IMR-90 (cell line): ENCODE measurements at regions not wholly inside any gene's neighbourhood (a gene's known extent, or its start where the extent isn't known, plus 50 kb on each side); places are given as distances from the start of the nearest gene placed in this dataset.

Experiments used
- ATAC-seq: fragments of 200-7000 bp; cut with Tn5 transposase; 2 replicates; pipeline ENCODE4 v1.9.1; 2020; ENCODE audit warnings: low read depth, mild to moderate bottlenecking, moderate library complexity
- BruUV-seq: library from RNA; stranded (reverse); fragments of 400-500 nt; replicated peaks from 2 replicates; lab custom pipeline; 2021; lab: Mats Ljungman, UMichigan
- CTCF ChIA-PET: fragments of 300-600 bp; formaldehyde crosslinking; extraction: SDS; loops from one replicate; lab custom pipeline; 2021; ENCODE audit warnings: antibody characterized with exemption; lab: Yijun Ruan, JAX
- POLR2A ChIA-PET: fragments of 300-600 bp; sonication (Branson Sonifier 250); formaldehyde crosslinking; loops from one replicate; lab custom pipeline; 2022; ENCODE audit warnings: antibody characterized with exemption; ENCODE audit not compliant: unreplicated experiment; lab: Charles Lee
- DNase-seq: peaks from one replicate; pipeline ENCODE4 v3.0.0; 2013
- H2AFZ ChIP-seq: replicated peaks from 2 replicates; pipeline ENCODE3; 2013; ENCODE audit warnings: low read length, mild to moderate bottlenecking; ENCODE audit not compliant: poor library complexity
- H2AK5ac ChIP-seq: 2 replicates; pipeline ENCODE4 v1.6.1; 2013; ENCODE audit warnings: low read depth, low read length, inconsistent platforms
- H2AK9ac ChIP-seq: replicated peaks from 2 replicates; pipeline ENCODE3; 2013; ENCODE audit warnings: mild to moderate bottlenecking, low read depth, low read length, moderate library complexity; ENCODE audit not compliant: poor library complexity
- H2BK120ac ChIP-seq: 2 replicates; pipeline ENCODE4 v1.6.1; 2013; ENCODE audit warnings: low read depth, low read length, inconsistent platforms
- H2BK15ac ChIP-seq: 3 replicates; pipeline ENCODE4 v1.6.1; 2013; ENCODE audit warnings: low read depth, low read length, inconsistent platforms
- H2BK20ac ChIP-seq: 2 replicates; pipeline ENCODE4 v1.6.1; 2013; ENCODE audit warnings: low read depth, mild to moderate bottlenecking, inconsistent platforms, low read length, moderate library complexity
- H2BK5ac ChIP-seq: 2 replicates; pipeline ENCODE4 v1.6.1; 2013; ENCODE audit warnings: mild to moderate bottlenecking, low read depth, low read length, inconsistent platforms; ENCODE audit not compliant: poor library complexity, severe bottlenecking
- H3K14ac ChIP-seq: replicated peaks from 2 replicates; pipeline ENCODE4 v1.6.1; 2013; ENCODE audit warnings: low read depth, low read length, inconsistent platforms
- H3K18ac ChIP-seq: 2 replicates; pipeline ENCODE4 v1.6.1; 2013; ENCODE audit warnings: low read depth, low read length, control low read depth
- H3K23ac ChIP-seq: 2 replicates; pipeline ENCODE4 v1.6.1; 2013; ENCODE audit warnings: low read depth, low read length, inconsistent platforms
- H3K27ac ChIP-seq: 2 replicates; pipeline ENCODE4 v1.5.1; 2013; ENCODE audit warnings: mild to moderate bottlenecking, control low read depth, low read length; ENCODE audit not compliant: insufficient read depth
- H3K27me3 ChIP-seq: 2 replicates; pipeline ENCODE4 v1.6.1; 2013; ENCODE audit warnings: low read length; ENCODE audit not compliant: control insufficient read depth, insufficient read depth
- H3K36me3 ChIP-seq: 2 replicates; pipeline ENCODE4 v1.6.1; 2013; ENCODE audit warnings: low read length, mixed read lengths; ENCODE audit not compliant: control insufficient read depth, insufficient read depth
- H3K4ac ChIP-seq: 2 replicates; pipeline ENCODE4 v1.6.1; 2013; ENCODE audit warnings: low read depth, low read length, inconsistent platforms
- H3K4me1 ChIP-seq: 2 replicates; pipeline ENCODE4 v1.6.1; 2013; ENCODE audit warnings: low read length, mixed read lengths; ENCODE audit not compliant: control insufficient read depth, insufficient read depth
- H3K4me2 ChIP-seq: 2 replicates; pipeline ENCODE4 v1.6.1; 2013; ENCODE audit warnings: low read depth, mild to moderate bottlenecking, control low read depth, low read length, moderate library complexity
- H3K4me3 ChIP-seq: 2 replicates; pipeline ENCODE4 v1.5.1; 2013; ENCODE audit warnings: low read depth, mild to moderate bottlenecking, control low read depth, low read length, moderate library complexity; ENCODE audit not compliant: insufficient read depth
- H3K56ac ChIP-seq: 2 replicates; pipeline ENCODE4 v1.6.1; 2013; ENCODE audit warnings: low read length, inconsistent platforms; ENCODE audit not compliant: insufficient read depth; ENCODE audit errors: extremely low read depth
- H3K79me1 ChIP-seq, 2 experiments: 2 replicates each; pipeline ENCODE4 v1.6.1; 2013; ENCODE audit warnings: low read length in 2 of 2, inconsistent platforms in 1 of 2, low read depth in 1 of 2
- H3K9ac ChIP-seq: 2 replicates; pipeline ENCODE4 v1.6.1; 2013; ENCODE audit warnings: low read depth, low read length, control low read depth
- H3K9me1 ChIP-seq: 2 replicates; pipeline ENCODE4 v1.6.1; 2013; ENCODE audit warnings: low read length, inconsistent platforms; ENCODE audit not compliant: insufficient read depth
- H3K9me3 ChIP-seq: 2 replicates; pipeline ENCODE4 v1.6.1; 2013; ENCODE audit warnings: low read length; ENCODE audit not compliant: control insufficient read depth, insufficient read depth
- H4K20me1 ChIP-seq: 2 replicates; pipeline ENCODE4 v1.6.1; 2013; ENCODE audit warnings: low read length, inconsistent platforms; ENCODE audit not compliant: insufficient read depth
- H4K5ac ChIP-seq: 2 replicates; pipeline ENCODE4 v1.6.1; 2013; ENCODE audit warnings: mild to moderate bottlenecking, low read depth, low read length, control low read depth
- H4K8ac ChIP-seq, 2 experiments: 2 replicates each; pipeline ENCODE4 v1.6.1; 2013; ENCODE audit warnings: low read depth in 2 of 2, low read length in 2 of 2, control low read depth in 1 of 2, inconsistent platforms in 1 of 2
- H4K91ac ChIP-seq: 2 replicates; pipeline ENCODE4 v1.6.1; 2013; ENCODE audit warnings: low read depth, low read length, inconsistent platforms; ENCODE audit not compliant: insufficient read depth
- BHLHE40 ChIP-seq: fragments of 150-350 bp; IDR thresholded peaks from 2 replicates; pipeline ENCODE4 v1.6.1; 2016; ENCODE audit warnings: mild to moderate bottlenecking, low read depth, low read length
- CEBPB ChIP-seq: IDR thresholded peaks from 2 replicates; pipeline ENCODE4 v1.6.1; 2012; ENCODE audit warnings: low read depth, low read length, improper control_type of control experiment
- CHD1 ChIP-seq: IDR thresholded peaks from 2 replicates; pipeline ENCODE4 v1.6.1; 2012; ENCODE audit warnings: low read depth, low read length, improper control_type of control experiment
- FOS ChIP-seq: fragments of 150-350 bp; IDR thresholded peaks from 2 replicates; pipeline ENCODE4 v1.6.1; 2016; ENCODE audit warnings: low read depth, low read length
- MAFK ChIP-seq: IDR thresholded peaks from 2 replicates; pipeline ENCODE4 v1.6.1; 2012; ENCODE audit warnings: low read depth, low read length, improper control_type of control experiment
- MAZ ChIP-seq: IDR thresholded peaks from 2 replicates; pipeline ENCODE4 v1.6.1; 2012; ENCODE audit warnings: low read depth, mild to moderate bottlenecking, low read length, improper control_type of control experiment, moderate library complexity, borderline replicate concordance
- MXI1 ChIP-seq: IDR thresholded peaks from 2 replicates; pipeline ENCODE4 v1.6.1; 2012; ENCODE audit warnings: low read depth, mild to moderate bottlenecking, low read length, moderate library complexity, borderline replicate concordance
- NFE2L2 ChIP-seq: fragments of 150-350 bp; IDR thresholded peaks from 2 replicates; pipeline ENCODE4 v1.6.1; 2016; ENCODE audit warnings: low read depth, mild to moderate bottlenecking, low read length
- POLR2A ChIP-seq: IDR thresholded peaks from 2 replicates; pipeline ENCODE4 v1.6.1; 2012; ENCODE audit warnings: mild to moderate bottlenecking, low read depth, low read length
- RAD21 ChIP-seq: IDR thresholded peaks from 2 replicates; pipeline ENCODE4 v1.6.1; 2012; ENCODE audit warnings: low read length, improper control_type of control experiment
- RCOR1 ChIP-seq: IDR thresholded peaks from 2 replicates; pipeline ENCODE4 v1.6.1; 2012; ENCODE audit warnings: mild to moderate bottlenecking, low read length, improper control_type of control experiment; ENCODE audit not compliant: insufficient replicate concordance
- RFX5 ChIP-seq: IDR thresholded peaks from 2 replicates; pipeline ENCODE4 v1.8.0; 2012; ENCODE audit warnings: low read depth, mild to moderate bottlenecking, low read length, moderate library complexity
- SMC3 ChIP-seq: fragments of 150-350 bp; IDR thresholded peaks from 2 replicates; pipeline ENCODE4 v1.6.1; 2016; ENCODE audit warnings: low read depth, mild to moderate bottlenecking, antibody characterized with exemption, low read length, moderate library complexity
- WGBS, 2 experiments: methylation state at CpG; one replicate each; pipeline versions ENCODE4 v1.1.5 to v1.1.7; 2013; ENCODE audit warnings: missing lambda C conversion rate in 2 of 2; ENCODE audit not compliant: insufficient read length in 1 of 2; ENCODE audit errors: extremely low coverage in 2 of 2; 5-methylcytosine and 5-hydroxymethylcytosine counted together
- dilution Hi-C: fragments of 300-500 bp; cut with HindIII; formaldehyde crosslinking; loops from one replicate; pipeline ENCODE4 v1.14.3; 2018; ENCODE audit warnings: low sequenced_read_pairs; ENCODE audit not compliant: unreplicated experiment
- in situ Hi-C: fragments of 300-500 bp; cut with MboI; formaldehyde crosslinking; loops from 3 replicates; pipeline ENCODE4 v1.14.3; 2019; ENCODE audit warnings: low sequenced_read_pairs, inconsistent platforms, mixed read lengths
- intact Hi-C: fragments of 100-400 bp; cut with micrococcal nuclease; formaldehyde crosslinking; loops from 2 replicates; pipeline ENCODE4 v1.10.0; 2022
- TF ChIP-seq, protein P1 (sequence below): fragments of 150-350 bp; IDR thresholded peaks from 2 replicates; pipeline ENCODE4 v1.6.1; 2016; ENCODE audit warnings: low read depth, mild to moderate bottlenecking, low read length, moderate library complexity, borderline replicate concordance
- TF ChIP-seq, protein P2 (sequence below): fragments of 150-350 bp; IDR thresholded peaks from 2 replicates; pipeline ENCODE4 v1.6.1; 2017; ENCODE audit warnings: mild to moderate bottlenecking, antibody characterized with exemption, low read length, low read depth
- TF ChIP-seq, protein P3 (sequence below): conservative IDR thresholded peaks from 2 replicates; pipeline ENCODE4 v1.5.1; 2012; ENCODE audit warnings: mild to moderate bottlenecking, low read depth, low read length, improper control_type of control experiment

DNA sequence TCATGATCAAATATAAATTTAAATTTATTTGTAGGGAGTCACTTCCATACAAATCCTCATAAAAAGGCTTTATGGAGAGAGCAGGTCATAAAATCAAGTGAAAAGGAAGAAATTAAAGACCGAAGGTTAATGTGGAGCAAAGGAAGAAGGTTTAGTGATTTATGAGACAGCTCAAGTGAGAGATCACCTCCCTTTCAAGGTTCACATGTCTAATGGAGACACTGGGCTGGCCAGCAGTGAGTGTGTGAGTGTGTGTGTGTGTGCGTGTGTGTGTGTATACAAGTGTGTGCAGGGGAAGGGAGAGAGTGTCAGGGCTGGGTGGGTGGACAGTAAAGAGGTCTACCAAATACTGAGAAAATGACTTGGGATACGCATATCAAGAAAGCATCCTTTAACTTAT, 251.2 kb downstream of the FAT3 start:
- Histone ChIP-seq H4K5ac (no peak overlapping the region), H3K27me3 (no peaks in the 10 kb centered on the region), H4K91ac (no peak overlapping the region), H2AK5ac (no peak overlapping the region), H2BK5ac (no peak overlapping the region), H3K23ac (no peak overlapping the region), H3K56ac (no peak overlapping the region), H3K9me3 (no peaks in the 10 kb centered on the region), H3K18ac (no peak overlapping the region), H2BK15ac (no peak overlapping the region), H3K4ac (no peak overlapping the region), H3K36me3 (no peaks in the 10 kb centered on the region), H3K4me2 (no peak overlapping the region), H4K20me1 (no peaks in the 10 kb centered on the region), H2AFZ (no peak overlapping the region), H3K9me1 (no peaks in the 10 kb centered on the region), H3K4me1 (no peaks in the 10 kb centered on the region), H2AK9ac (no peak overlapping the region), H4K8ac (no peak overlapping the region), H3K9ac (no peak overlapping the region), H3K79me1 (no peaks in the 10 kb centered on the region), H2BK120ac (no peak overlapping the region), H3K4me3 (no peak overlapping the region), H3K27ac (no peak overlapping the region), H2BK20ac (no peak overlapping the region), H3K14ac (no peak overlapping the region)
- CTCF ChIA-PET: no interaction called here
- WGBS, 2 experiments: 100% methylated on average over 1 of the region's 3 CpGs; no CpG with 5 or more reads in 1 of the 2 experiments
- in situ Hi-C loops (no loop called here), dilution Hi-C loops (no loop called here), intact Hi-C loops (no loop called here)
- ATAC-seq (no peak), DNase-seq (no peak)
- TF ChIP-seq RCOR1: no peak
- TF ChIP-seq, protein P1, sequence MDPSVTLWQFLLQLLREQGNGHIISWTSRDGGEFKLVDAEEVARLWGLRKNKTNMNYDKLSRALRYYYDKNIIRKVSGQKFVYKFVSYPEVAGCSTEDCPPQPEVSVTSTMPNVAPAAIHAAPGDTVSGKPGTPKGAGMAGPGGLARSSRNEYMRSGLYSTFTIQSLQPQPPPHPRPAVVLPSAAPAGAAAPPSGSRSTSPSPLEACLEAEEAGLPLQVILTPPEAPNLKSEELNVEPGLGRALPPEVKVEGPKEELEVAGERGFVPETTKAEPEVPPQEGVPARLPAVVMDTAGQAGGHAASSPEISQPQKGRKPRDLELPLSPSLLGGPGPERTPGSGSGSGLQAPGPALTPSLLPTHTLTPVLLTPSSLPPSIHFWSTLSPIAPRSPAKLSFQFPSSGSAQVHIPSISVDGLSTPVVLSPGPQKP: no peak
- no peak for TF ChIP-seq RFX5
- TF ChIP-seq MAZ: no peak
- TF ChIP-seq, protein P2, sequence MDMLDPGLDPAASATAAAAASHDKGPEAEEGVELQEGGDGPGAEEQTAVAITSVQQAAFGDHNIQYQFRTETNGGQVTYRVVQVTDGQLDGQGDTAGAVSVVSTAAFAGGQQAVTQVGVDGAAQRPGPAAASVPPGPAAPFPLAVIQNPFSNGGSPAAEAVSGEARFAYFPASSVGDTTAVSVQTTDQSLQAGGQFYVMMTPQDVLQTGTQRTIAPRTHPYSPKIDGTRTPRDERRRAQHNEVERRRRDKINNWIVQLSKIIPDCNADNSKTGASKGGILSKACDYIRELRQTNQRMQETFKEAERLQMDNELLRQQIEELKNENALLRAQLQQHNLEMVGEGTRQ: no peak
- no peak for TF ChIP-seq POLR2A
- no peak for TF ChIP-seq BHLHE40
- no peak for TF ChIP-seq CEBPB
- TF ChIP-seq MXI1: no peak
- no peak for TF ChIP-seq SMC3
- TF ChIP-seq FOS: no peak
- TF ChIP-seq, protein P3, sequence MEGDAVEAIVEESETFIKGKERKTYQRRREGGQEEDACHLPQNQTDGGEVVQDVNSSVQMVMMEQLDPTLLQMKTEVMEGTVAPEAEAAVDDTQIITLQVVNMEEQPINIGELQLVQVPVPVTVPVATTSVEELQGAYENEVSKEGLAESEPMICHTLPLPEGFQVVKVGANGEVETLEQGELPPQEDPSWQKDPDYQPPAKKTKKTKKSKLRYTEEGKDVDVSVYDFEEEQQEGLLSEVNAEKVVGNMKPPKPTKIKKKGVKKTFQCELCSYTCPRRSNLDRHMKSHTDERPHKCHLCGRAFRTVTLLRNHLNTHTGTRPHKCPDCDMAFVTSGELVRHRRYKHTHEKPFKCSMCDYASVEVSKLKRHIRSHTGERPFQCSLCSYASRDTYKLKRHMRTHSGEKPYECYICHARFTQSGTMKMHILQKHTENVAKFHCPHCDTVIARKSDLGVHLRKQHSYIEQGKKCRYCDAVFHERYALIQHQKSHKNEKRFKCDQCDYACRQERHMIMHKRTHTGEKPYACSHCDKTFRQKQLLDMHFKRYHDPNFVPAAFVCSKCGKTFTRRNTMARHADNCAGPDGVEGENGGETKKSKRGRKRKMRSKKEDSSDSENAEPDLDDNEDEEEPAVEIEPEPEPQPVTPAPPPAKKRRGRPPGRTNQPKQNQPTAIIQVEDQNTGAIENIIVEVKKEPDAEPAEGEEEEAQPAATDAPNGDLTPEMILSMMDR: no peak
- no peak for TF ChIP-seq CHD1
- TF ChIP-seq NFE2L2: no peak
- no peak for TF ChIP-seq MAFK
- no peak for TF ChIP-seq RAD21
- BruUV-seq: no TSS peak
- POLR2A ChIA-PET: no interaction called here
